HL-60 (cell line): ENCODE measurements at regions not wholly inside any gene's neighbourhood (a gene's known extent, or its start where the extent isn't known, plus 50 kb on each side); places are given as distances from the start of the nearest gene placed in this dataset.
A peak's percentile ranks its signal among the peaks of the same experiment; 100 is the strongest.

ENCODE experiments used
- DNase-seq, 2 experiments: peaks; one replicate each; pipeline ENCODE4 v3.0.0-alpha.2; 2010 to 2020; ENCODE audit warnings: low read depth in 1 of 2, low spot score in 1 of 2
- H3K27ac ChIP-seq: fragments of 250-450 bp; sonication (Bioruptor Pico); replicated peaks from 2 replicates; pipeline ENCODE4 v1.5.1; 2020; ENCODE audit warnings: mild to moderate bottlenecking, moderate library complexity
- H3K27me3 ChIP-seq: fragments of 250-450 bp; sonication (Bioruptor Pico); 2 replicates; pipeline ENCODE4 v1.5.1; 2021; ENCODE audit warnings: mild to moderate bottlenecking, moderate library complexity; ENCODE audit not compliant: insufficient read depth, poor library complexity, severe bottlenecking
- H3K4me3 ChIP-seq: replicated peaks from 2 replicates; pipeline ENCODE4 v1.5.1; 2011; ENCODE audit warnings: mild to moderate bottlenecking, control low read depth, low read length; ENCODE audit not compliant: insufficient read depth
- GABPA ChIP-seq: IDR thresholded peaks from 2 replicates; pipeline ENCODE4 v1.6.1; 2012; ENCODE audit warnings: low read depth
- POLR2AphosphoS5 ChIP-seq: IDR thresholded peaks from 2 replicates; pipeline ENCODE4 v1.6.1; 2012; ENCODE audit warnings: low read depth
- SPI1 ChIP-seq: IDR thresholded peaks from 2 replicates; pipeline ENCODE4 v1.6.1; 2012; ENCODE audit warnings: low read depth, mild to moderate bottlenecking, borderline replicate concordance
- TF ChIP-seq, protein P1 (sequence below): IDR thresholded peaks from one replicate; pipeline ENCODE4 v1.5.1; 2011; ENCODE audit warnings: low read length, control low read depth, inconsistent platforms; ENCODE audit not compliant: insufficient read depth
- TF ChIP-seq, protein P2 (sequence below): IDR thresholded peaks from 2 replicates; pipeline ENCODE4 v1.6.1; 2012; ENCODE audit warnings: low read depth; ENCODE audit not compliant: insufficient replicate concordance

DNA sequence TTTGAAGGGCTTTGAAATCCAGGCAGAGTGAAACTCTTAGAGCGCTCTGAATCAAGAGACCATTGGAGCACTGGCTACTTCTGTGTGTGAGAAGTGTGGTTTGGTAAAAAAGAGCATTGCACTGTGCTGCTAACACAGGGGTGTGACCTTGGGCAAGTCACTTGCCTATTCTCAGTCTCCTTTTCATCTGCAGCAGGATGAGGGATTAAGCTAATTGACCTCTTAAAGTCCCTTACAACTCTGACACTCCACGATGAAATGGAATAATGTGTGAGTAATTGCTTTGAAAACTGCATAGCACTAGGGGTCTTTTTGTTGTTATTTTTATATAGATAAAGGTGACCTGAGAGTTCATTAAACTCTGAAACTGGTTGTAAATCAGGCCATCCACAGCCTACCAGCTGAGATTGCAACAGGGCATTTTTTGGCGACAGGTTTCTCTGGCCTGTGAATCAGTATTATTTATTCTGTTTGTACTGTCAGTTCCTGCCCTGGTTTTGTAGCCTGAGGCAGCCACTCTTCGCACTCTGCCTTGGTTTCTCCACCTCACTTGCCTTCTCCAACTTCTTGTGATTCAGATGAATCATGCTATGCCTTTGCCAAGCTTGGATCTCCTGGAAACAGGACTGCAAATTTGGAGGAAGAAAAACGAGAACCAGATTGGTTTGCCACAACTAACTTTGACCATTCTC lies 159.9 kb upstream of the PARP11 start:
- no peak for DNase-seq
- no peak overlapping the region for H3K4me3 ChIP-seq
- TF ChIP-seq GABPA (no peak), SPI1 (no peak), POLR2AphosphoS5 (no peak)
- TF ChIP-seq, protein P1, sequence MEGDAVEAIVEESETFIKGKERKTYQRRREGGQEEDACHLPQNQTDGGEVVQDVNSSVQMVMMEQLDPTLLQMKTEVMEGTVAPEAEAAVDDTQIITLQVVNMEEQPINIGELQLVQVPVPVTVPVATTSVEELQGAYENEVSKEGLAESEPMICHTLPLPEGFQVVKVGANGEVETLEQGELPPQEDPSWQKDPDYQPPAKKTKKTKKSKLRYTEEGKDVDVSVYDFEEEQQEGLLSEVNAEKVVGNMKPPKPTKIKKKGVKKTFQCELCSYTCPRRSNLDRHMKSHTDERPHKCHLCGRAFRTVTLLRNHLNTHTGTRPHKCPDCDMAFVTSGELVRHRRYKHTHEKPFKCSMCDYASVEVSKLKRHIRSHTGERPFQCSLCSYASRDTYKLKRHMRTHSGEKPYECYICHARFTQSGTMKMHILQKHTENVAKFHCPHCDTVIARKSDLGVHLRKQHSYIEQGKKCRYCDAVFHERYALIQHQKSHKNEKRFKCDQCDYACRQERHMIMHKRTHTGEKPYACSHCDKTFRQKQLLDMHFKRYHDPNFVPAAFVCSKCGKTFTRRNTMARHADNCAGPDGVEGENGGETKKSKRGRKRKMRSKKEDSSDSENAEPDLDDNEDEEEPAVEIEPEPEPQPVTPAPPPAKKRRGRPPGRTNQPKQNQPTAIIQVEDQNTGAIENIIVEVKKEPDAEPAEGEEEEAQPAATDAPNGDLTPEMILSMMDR: no peak
- TF ChIP-seq, protein P2, sequence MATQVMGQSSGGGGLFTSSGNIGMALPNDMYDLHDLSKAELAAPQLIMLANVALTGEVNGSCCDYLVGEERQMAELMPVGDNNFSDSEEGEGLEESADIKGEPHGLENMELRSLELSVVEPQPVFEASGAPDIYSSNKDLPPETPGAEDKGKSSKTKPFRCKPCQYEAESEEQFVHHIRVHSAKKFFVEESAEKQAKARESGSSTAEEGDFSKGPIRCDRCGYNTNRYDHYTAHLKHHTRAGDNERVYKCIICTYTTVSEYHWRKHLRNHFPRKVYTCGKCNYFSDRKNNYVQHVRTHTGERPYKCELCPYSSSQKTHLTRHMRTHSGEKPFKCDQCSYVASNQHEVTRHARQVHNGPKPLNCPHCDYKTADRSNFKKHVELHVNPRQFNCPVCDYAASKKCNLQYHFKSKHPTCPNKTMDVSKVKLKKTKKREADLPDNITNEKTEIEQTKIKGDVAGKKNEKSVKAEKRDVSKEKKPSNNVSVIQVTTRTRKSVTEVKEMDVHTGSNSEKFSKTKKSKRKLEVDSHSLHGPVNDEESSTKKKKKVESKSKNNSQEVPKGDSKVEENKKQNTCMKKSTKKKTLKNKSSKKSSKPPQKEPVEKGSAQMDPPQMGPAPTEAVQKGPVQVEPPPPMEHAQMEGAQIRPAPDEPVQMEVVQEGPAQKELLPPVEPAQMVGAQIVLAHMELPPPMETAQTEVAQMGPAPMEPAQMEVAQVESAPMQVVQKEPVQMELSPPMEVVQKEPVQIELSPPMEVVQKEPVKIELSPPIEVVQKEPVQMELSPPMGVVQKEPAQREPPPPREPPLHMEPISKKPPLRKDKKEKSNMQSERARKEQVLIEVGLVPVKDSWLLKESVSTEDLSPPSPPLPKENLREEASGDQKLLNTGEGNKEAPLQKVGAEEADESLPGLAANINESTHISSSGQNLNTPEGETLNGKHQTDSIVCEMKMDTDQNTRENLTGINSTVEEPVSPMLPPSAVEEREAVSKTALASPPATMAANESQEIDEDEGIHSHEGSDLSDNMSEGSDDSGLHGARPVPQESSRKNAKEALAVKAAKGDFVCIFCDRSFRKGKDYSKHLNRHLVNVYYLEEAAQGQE: no peak
- peaks cover 8% of the 10 kb centered on the region for H3K27me3 ChIP-seq
- H3K27ac ChIP-seq: no peak overlapping the region

- peak; percentile 26 to 29 for DNase-seq
- H3K27ac ChIP-seq: no peak overlapping the region
- TF ChIP-seq, protein P2: no peak
- TF ChIP-seq GABPA (no peak), SPI1 (peak; percentile 34; the same call in 1 of the 2 replicates), POLR2AphosphoS5 (no peak)
- TF ChIP-seq, protein P1: no peak
Measured at GRCh38 chr12:4031703-4032291, 158.6 kb upstream of the PARP11 start.

GRCh38 chr12:4030929-4031702 lies 157.9 kb upstream of the PARP11 start:
- no peak for TF ChIP-seq POLR2AphosphoS5
- TF ChIP-seq GABPA: no peak
- TF ChIP-seq SPI1: no peak
- TF ChIP-seq, protein P1: no peak
- TF ChIP-seq, protein P2: no peak
- DNase-seq: peak; percentile 37 to 38
- no peak overlapping the region for H3K27ac ChIP-seq
- peaks cover 8% of the 10 kb centered on the region for H3K27me3 ChIP-seq
- H3K4me3 ChIP-seq: peak overlapping the region; percentile 35

More at GRCh38 chr12:4031703-4032291, 158.6 kb upstream of the PARP11 start:
- Histone ChIP-seq H3K27me3 (peaks cover 8% of the 10 kb centered on the region), H3K4me3 (peak overlapping the region; percentile 7)
